Suprapubic skin (tissue), 4 donors: ENCODE measurements at regions not wholly inside any gene's neighbourhood (a gene's known extent, or its start where the extent isn't known, plus 50 kb on each side); places are given as distances from the start of the nearest gene placed in this dataset.

Source experiments
- EP300 ChIP-seq: sonication (generic); formaldehyde crosslinking; IDR thresholded peaks from one replicate; pipeline ENCODE4 v1.6.1; 2017; ENCODE audit warnings: antibody characterized with exemption
- POLR2AphosphoS5 ChIP-seq, 3 donors: sonication (generic); formaldehyde crosslinking; IDR thresholded peaks; one replicate each; pipeline ENCODE4 v1.6.1; 2017; ENCODE audit warnings: antibody characterized with exemption in 3 of 3
- TF ChIP-seq, protein P1 (sequence below), 2 donors: fragments of 200-600 bp in 1 of 2; fragments of 450-650 bp in 1 of 2; sonication (generic) in 1 of 2; IDR thresholded peaks; one replicate each; pipeline ENCODE4 v1.5.1; 2016 to 2019; ENCODE audit warnings: antibody characterized with exemption in 2 of 2, mild to moderate bottlenecking in 1 of 2, moderate library complexity in 1 of 2

DNA sequence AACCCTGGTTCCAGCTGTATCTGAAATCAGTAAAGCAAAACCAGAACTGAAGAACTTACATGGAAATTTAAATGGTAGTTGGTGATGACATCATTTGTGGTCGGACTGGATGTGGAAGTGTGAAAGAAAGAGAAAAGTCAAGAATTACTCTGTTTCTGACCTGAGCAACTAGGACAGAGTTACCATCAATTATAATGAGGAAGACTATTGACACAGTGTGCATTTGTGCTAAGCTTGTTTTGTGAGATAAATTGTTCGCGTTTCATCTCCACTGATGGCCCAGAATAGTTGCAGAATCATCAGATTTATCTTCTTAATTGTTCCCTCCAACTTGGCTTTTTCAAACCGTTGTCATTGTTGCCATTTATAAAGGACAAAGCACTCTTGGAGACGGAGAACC, 410.6 kb upstream of the DEPDC1 start:
- TF ChIP-seq POLR2AphosphoS5 (IDR thresholded peaks at IDR 0.05) (no peak), EP300 (no peak)
- TF ChIP-seq, protein P1, sequence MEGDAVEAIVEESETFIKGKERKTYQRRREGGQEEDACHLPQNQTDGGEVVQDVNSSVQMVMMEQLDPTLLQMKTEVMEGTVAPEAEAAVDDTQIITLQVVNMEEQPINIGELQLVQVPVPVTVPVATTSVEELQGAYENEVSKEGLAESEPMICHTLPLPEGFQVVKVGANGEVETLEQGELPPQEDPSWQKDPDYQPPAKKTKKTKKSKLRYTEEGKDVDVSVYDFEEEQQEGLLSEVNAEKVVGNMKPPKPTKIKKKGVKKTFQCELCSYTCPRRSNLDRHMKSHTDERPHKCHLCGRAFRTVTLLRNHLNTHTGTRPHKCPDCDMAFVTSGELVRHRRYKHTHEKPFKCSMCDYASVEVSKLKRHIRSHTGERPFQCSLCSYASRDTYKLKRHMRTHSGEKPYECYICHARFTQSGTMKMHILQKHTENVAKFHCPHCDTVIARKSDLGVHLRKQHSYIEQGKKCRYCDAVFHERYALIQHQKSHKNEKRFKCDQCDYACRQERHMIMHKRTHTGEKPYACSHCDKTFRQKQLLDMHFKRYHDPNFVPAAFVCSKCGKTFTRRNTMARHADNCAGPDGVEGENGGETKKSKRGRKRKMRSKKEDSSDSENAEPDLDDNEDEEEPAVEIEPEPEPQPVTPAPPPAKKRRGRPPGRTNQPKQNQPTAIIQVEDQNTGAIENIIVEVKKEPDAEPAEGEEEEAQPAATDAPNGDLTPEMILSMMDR (IDR thresholded peaks at IDR 0.05): no peak
